ENCODE measurements at regions not wholly inside any gene's neighbourhood (a gene's known extent, or its start where the extent isn't known, plus 50 kb on each side); places are given as distances from the start of the nearest gene placed in this dataset.

DNA sequence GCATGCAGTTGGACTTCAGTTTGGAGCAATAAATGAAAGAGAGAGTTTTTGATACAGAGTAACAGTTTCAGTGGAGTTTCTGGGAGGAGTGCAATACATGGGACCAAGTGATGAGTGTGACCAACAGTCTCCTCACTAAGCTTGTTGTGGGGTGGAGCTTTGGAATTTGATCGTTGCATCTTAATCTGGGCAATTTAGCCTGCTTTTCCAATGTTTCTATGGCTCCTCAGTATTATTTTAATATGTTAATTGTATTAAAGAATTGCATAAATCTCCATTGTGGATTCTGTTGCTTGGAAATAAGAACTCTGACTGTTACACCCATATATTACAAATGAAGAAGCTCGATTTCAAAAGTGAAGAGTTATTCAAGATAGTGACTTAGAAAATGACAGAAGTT lies 446.6 kb upstream of the LRATD1 start:
- Mint-ChIP-seq H3K4me3 (no peak overlapping the region), H3K36me3 (ENCODE audit: insufficient read depth in 1 of 3, low read depth in 3 of 3) (no peaks in the 10 kb centered on the region), H3K9me3 (no peaks in the 10 kb centered on the region), H3K4me1 (no peaks in the 10 kb centered on the region), H3K27me3 (ENCODE audit: low read depth) (no peaks in the 10 kb centered on the region), H3K27ac (no peak overlapping the region; a peak in 1 of 7 replicates)
- H3K27ac ChIP-seq (ENCODE audit: insufficient read length, low read depth, low read length) = no peak overlapping the region
- no peak overlapping the region for H2BK5ac ChIP-seq (ENCODE audit: insufficient read length, low read length)
- no peaks in the 10 kb centered on the region for H3K23me2 ChIP-seq (ENCODE audit: insufficient read length, low read depth, low read length, poor library complexity, severe bottlenecking)
- H3K14ac ChIP-seq (ENCODE audit: insufficient read depth, low read length) = no peak overlapping the region
- no peak overlapping the region for H3K9ac ChIP-seq (ENCODE audit: extremely low read depth, insufficient read length, low read length)
- no peak overlapping the region for H4K8ac ChIP-seq (replicated peaks; ENCODE audit: insufficient read length, low read depth, low read length)
- no peak overlapping the region for H2AK5ac ChIP-seq (ENCODE audit: insufficient read length, low read length)
- H3K27me3 ChIP-seq (ENCODE audit: insufficient read depth, low read length) = no peaks in the 10 kb centered on the region
- H4K20me1 ChIP-seq (ENCODE audit: control insufficient read depth, insufficient read depth, insufficient read length) = no peaks in the 10 kb centered on the region
- H2BK20ac ChIP-seq (ENCODE audit: low read depth, low read length, poor library complexity, severe bottlenecking) = no peak overlapping the region
- H4K91ac ChIP-seq (ENCODE audit: insufficient read length, low read depth, low read length) = no peak overlapping the region
- no peak overlapping the region for H3K23ac ChIP-seq (ENCODE audit: insufficient read length, low read depth, low read length)
- H3K56ac ChIP-seq (ENCODE audit: insufficient read length, low read depth, low read length) = no peak overlapping the region
- no peaks in the 10 kb centered on the region for H3K79me2 ChIP-seq (ENCODE audit: insufficient read depth, low read length)
- no peak overlapping the region for H3T11ph ChIP-seq (ENCODE audit: low read length)
- no peaks in the 10 kb centered on the region for H3K9me3 ChIP-seq (ENCODE audit: control insufficient read depth, low read depth, low read length)
- H3K4ac ChIP-seq (ENCODE audit: low read depth, low read length) = no peak overlapping the region
- H2BK15ac ChIP-seq (ENCODE audit: low read depth, low read length) = no peak overlapping the region
- H3K79me1 ChIP-seq (ENCODE audit: insufficient read depth, low read depth, low read length, poor library complexity, severe bottlenecking) = no peaks in the 10 kb centered on the region
- H3K4me2 ChIP-seq (ENCODE audit: insufficient read depth, insufficient read length, low read length) = no peak overlapping the region
- H2BK12ac ChIP-seq (ENCODE audit: insufficient read length, low read depth, low read length) = no peak overlapping the region
- TF ChIP-seq, protein P1, sequence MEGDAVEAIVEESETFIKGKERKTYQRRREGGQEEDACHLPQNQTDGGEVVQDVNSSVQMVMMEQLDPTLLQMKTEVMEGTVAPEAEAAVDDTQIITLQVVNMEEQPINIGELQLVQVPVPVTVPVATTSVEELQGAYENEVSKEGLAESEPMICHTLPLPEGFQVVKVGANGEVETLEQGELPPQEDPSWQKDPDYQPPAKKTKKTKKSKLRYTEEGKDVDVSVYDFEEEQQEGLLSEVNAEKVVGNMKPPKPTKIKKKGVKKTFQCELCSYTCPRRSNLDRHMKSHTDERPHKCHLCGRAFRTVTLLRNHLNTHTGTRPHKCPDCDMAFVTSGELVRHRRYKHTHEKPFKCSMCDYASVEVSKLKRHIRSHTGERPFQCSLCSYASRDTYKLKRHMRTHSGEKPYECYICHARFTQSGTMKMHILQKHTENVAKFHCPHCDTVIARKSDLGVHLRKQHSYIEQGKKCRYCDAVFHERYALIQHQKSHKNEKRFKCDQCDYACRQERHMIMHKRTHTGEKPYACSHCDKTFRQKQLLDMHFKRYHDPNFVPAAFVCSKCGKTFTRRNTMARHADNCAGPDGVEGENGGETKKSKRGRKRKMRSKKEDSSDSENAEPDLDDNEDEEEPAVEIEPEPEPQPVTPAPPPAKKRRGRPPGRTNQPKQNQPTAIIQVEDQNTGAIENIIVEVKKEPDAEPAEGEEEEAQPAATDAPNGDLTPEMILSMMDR (conservative IDR thresholded peaks at IDR 0.05) = no peak
- H3K4me1 ChIP-seq (ENCODE audit: insufficient read depth, low read length) = no peaks in the 10 kb centered on the region
- H4K5ac ChIP-seq (ENCODE audit: insufficient read length, low read depth, low read length) = no peak overlapping the region
- H3K18ac ChIP-seq (ENCODE audit: insufficient read length, low read depth, low read length) = no peak overlapping the region
- no peak overlapping the region for H2AFZ ChIP-seq (ENCODE audit: low read length)
- no CpG with 5 or more reads among the region's 2 CpGs for WGBS (ENCODE audit: extremely low coverage, insufficient read length, low lambda C conversion rate)
- DNase-seq = no peak
- no peak overlapping the region for H2BK120ac ChIP-seq (ENCODE audit: low read depth, low read length, poor library complexity, severe bottlenecking)
